WTC11 (cell line): ENCODE measurements at regions not wholly inside any gene's neighbourhood (a gene's known extent, or its start where the extent isn't known, plus 50 kb on each side); places are given as distances from the start of the nearest gene placed in this dataset.

Experiments
- ATAC-seq: fragments of 200-7000 bp; cut with Tn5 transposase; 2 replicates; pipeline ENCODE4 v1.10.0; 2021; ENCODE audit warnings: mild to moderate bottlenecking, moderate library complexity
- CTCF ChIA-PET: fragments of 300-600 bp; sonication (Branson Sonifier 250); formaldehyde crosslinking; loops from one replicate; lab custom pipeline; 2021; ENCODE audit warnings: antibody characterized with exemption; lab: Charles Lee
- POLR2A ChIA-PET: fragments of 350-600 bp; sonication (Branson Sonifier 250); formaldehyde crosslinking; loops from one replicate; lab custom pipeline; 2021; ENCODE audit warnings: antibody characterized with exemption; lab: Charles Lee
- DNase-seq: peaks from one replicate; pipeline ENCODE4 v3.0.0; 2021; ENCODE audit warnings: low spot score
- H3K27ac Mint-ChIP-seq: 2 replicates; pipeline ENCODE4 v1.8.0; 2021; ENCODE audit warnings: mixed read lengths
- H3K27me3 Mint-ChIP-seq: 2 replicates; pipeline ENCODE4 v1.8.0; 2021; ENCODE audit warnings: low read depth, mild to moderate bottlenecking, moderate library complexity, mixed read lengths
- H3K36me3 Mint-ChIP-seq: 2 replicates; pipeline ENCODE4 v1.8.0; 2021; ENCODE audit warnings: mixed read lengths
- H3K4me1 Mint-ChIP-seq: 2 replicates; pipeline ENCODE4 v1.8.0; 2022; ENCODE audit warnings: mixed read lengths
- H3K4me3 Mint-ChIP-seq: 2 replicates; pipeline ENCODE4 v1.8.0; 2021; ENCODE audit warnings: mild to moderate bottlenecking, moderate library complexity, mixed read lengths
- H3K9me3 Mint-ChIP-seq: 2 replicates; pipeline ENCODE4 v1.8.0; 2021; ENCODE audit warnings: mixed read lengths
- CDX4 ChIP-seq: fragments of 250-450 bp; sonication (Bioruptor Pico); IDR thresholded peaks from 2 replicates; pipeline ENCODE4 v1.9.0; 2021; ENCODE audit warnings: moderate library complexity, mild to moderate bottlenecking, inconsistent platforms, borderline replicate concordance
- E2F5 ChIP-seq: sonication (generic); formaldehyde crosslinking; IDR thresholded peaks from 2 replicates; pipeline ENCODE4 v1.8.1; 2022; ENCODE audit warnings: mild to moderate bottlenecking, moderate library complexity, missing genetic modification reagents
- FOXP1 ChIP-seq: sonication (generic); formaldehyde crosslinking; IDR thresholded peaks from 2 replicates; pipeline ENCODE4 v1.8.0; 2022; ENCODE audit warnings: missing genetic modification reagents, mild to moderate bottlenecking, moderate library complexity, borderline replicate concordance
- GABPB1 ChIP-seq: sonication (generic); formaldehyde crosslinking; IDR thresholded peaks from 2 replicates; pipeline ENCODE4 v1.8.1; 2023; ENCODE audit warnings: mild to moderate bottlenecking, missing genetic modification reagents
- GRHL2 ChIP-seq: fragments of 250-450 bp; sonication (Bioruptor Pico); IDR thresholded peaks from 2 replicates; pipeline ENCODE4 v1.8.0; 2022; ENCODE audit warnings: mild to moderate bottlenecking, moderate library complexity; ENCODE audit not compliant: insufficient replicate concordance, severe bottlenecking
- HMGA2 ChIP-seq: fragments of 250-450 bp; sonication (Bioruptor Pico); IDR thresholded peaks from 2 replicates; pipeline ENCODE4 v1.4.0; 2021; ENCODE audit warnings: mild to moderate bottlenecking, moderate library complexity
- MAX ChIP-seq: sonication (generic); formaldehyde crosslinking; IDR thresholded peaks from 2 replicates; pipeline ENCODE4 v1.8.0; 2022; ENCODE audit warnings: mild to moderate bottlenecking, missing genetic modification reagents
- NFYB ChIP-seq: sonication (generic); formaldehyde crosslinking; conservative IDR thresholded peaks from 2 replicates; pipeline ENCODE4 v1.8.0; 2022; ENCODE audit warnings: low read depth, missing genetic modification reagents
- SMAD3 ChIP-seq: sonication (generic); formaldehyde crosslinking; IDR thresholded peaks from 2 replicates; pipeline ENCODE4 v1.8.0; 2022; ENCODE audit warnings: missing genetic modification reagents, mild to moderate bottlenecking, borderline replicate concordance
- SMAD4 ChIP-seq: sonication (generic); formaldehyde crosslinking; IDR thresholded peaks from 2 replicates; pipeline ENCODE4 v1.8.0; 2022; ENCODE audit warnings: mild to moderate bottlenecking, missing genetic modification reagents
- TEAD4 ChIP-seq: sonication (generic); formaldehyde crosslinking; IDR thresholded peaks from 2 replicates; pipeline ENCODE4 v1.8.0; 2022; ENCODE audit warnings: mild to moderate bottlenecking, missing genetic modification reagents
- TP53 ChIP-seq: sonication (generic); formaldehyde crosslinking; IDR thresholded peaks from 2 replicates; pipeline ENCODE4 v1.8.1; 2023; ENCODE audit warnings: mild to moderate bottlenecking, missing genetic modification reagents
- ZBTB43 ChIP-seq: sonication (generic); formaldehyde crosslinking; IDR thresholded peaks from 2 replicates; pipeline ENCODE4 v1.8.1; 2023; ENCODE audit warnings: mild to moderate bottlenecking, missing genetic modification reagents
- ZNF232 ChIP-seq: sonication (generic); formaldehyde crosslinking; IDR thresholded peaks from 2 replicates; pipeline ENCODE4 v1.8.0; 2022; ENCODE audit warnings: mild to moderate bottlenecking, missing genetic modification reagents
- ZNF263 ChIP-seq: sonication (generic); formaldehyde crosslinking; IDR thresholded peaks from 2 replicates; pipeline ENCODE4 v1.8.1; 2022; ENCODE audit warnings: low read depth, mild to moderate bottlenecking, moderate library complexity, missing genetic modification reagents
- ZNF396 ChIP-seq: fragments of 250-450 bp; sonication (Bioruptor Pico); IDR thresholded peaks from 2 replicates; pipeline ENCODE4 v1.8.0; 2021; ENCODE audit warnings: mild to moderate bottlenecking, moderate library complexity, borderline replicate concordance
- TF ChIP-seq, protein P1 (sequence below): fragments of 250-450 bp; sonication (Bioruptor Pico); IDR thresholded peaks from 2 replicates; pipeline ENCODE4 v1.9.0; 2021; ENCODE audit warnings: mild to moderate bottlenecking, borderline replicate concordance
- TF ChIP-seq, protein P2 (sequence below): sonication (generic); formaldehyde crosslinking; IDR thresholded peaks from 2 replicates; pipeline ENCODE4 v1.8.1; 2023; ENCODE audit warnings: mild to moderate bottlenecking, missing genetic modification reagents, borderline replicate concordance
- TF ChIP-seq, protein P3 (sequence below): sonication (generic); formaldehyde crosslinking; IDR thresholded peaks from 2 replicates; pipeline ENCODE4 v1.8.0; 2022; ENCODE audit warnings: mild to moderate bottlenecking, missing genetic modification reagents
- TF ChIP-seq, protein P4 (sequence below): fragments of 250-450 bp; sonication (Bioruptor Pico); conservative IDR thresholded peaks from 2 replicates; pipeline ENCODE4 v1.9.0; 2021; ENCODE audit warnings: mild to moderate bottlenecking

DNA sequence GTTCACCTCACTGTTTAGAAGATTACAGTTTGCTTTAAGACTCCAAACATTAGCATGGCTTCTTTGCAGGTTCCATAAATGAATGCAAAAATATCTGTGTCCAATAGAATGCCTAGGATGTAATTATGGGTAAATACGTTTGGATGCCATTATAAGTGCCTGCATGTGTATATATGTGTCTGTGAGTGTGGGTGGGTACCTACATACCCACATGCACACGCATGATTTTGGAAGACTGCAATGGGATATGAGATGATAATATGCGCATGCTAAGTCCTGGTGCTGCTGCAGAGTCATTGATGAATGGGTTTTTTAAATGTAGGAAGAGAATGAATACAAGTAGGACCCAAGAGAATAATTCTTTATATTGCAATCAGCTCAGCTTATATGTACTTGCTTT, 406.4 kb downstream of the ZSWIM6 start:
- Mint-ChIP-seq H3K4me3 (no peak overlapping the region), H3K36me3 (no peaks in the 10 kb centered on the region), H3K27me3 (peaks cover 2% of the 10 kb centered on the region; the same call in 1 of the 2 replicates), H3K27ac (no peak overlapping the region), H3K4me1 (peaks cover 24% of the 10 kb centered on the region)
- ChIA-PET POLR2A (no interaction called here), CTCF (no interaction called here)
- ATAC-seq: no peak
- TF ChIP-seq, protein P1, sequence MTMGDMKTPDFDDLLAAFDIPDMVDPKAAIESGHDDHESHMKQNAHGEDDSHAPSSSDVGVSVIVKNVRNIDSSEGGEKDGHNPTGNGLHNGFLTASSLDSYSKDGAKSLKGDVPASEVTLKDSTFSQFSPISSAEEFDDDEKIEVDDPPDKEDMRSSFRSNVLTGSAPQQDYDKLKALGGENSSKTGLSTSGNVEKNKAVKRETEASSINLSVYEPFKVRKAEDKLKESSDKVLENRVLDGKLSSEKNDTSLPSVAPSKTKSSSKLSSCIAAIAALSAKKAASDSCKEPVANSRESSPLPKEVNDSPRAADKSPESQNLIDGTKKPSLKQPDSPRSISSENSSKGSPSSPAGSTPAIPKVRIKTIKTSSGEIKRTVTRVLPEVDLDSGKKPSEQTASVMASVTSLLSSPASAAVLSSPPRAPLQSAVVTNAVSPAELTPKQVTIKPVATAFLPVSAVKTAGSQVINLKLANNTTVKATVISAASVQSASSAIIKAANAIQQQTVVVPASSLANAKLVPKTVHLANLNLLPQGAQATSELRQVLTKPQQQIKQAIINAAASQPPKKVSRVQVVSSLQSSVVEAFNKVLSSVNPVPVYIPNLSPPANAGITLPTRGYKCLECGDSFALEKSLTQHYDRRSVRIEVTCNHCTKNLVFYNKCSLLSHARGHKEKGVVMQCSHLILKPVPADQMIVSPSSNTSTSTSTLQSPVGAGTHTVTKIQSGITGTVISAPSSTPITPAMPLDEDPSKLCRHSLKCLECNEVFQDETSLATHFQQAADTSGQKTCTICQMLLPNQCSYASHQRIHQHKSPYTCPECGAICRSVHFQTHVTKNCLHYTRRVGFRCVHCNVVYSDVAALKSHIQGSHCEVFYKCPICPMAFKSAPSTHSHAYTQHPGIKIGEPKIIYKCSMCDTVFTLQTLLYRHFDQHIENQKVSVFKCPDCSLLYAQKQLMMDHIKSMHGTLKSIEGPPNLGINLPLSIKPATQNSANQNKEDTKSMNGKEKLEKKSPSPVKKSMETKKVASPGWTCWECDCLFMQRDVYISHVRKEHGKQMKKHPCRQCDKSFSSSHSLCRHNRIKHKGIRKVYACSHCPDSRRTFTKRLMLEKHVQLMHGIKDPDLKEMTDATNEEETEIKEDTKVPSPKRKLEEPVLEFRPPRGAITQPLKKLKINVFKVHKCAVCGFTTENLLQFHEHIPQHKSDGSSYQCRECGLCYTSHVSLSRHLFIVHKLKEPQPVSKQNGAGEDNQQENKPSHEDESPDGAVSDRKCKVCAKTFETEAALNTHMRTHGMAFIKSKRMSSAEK (CRISPR knock-in tag): no peak
- TF ChIP-seq, protein P2, sequence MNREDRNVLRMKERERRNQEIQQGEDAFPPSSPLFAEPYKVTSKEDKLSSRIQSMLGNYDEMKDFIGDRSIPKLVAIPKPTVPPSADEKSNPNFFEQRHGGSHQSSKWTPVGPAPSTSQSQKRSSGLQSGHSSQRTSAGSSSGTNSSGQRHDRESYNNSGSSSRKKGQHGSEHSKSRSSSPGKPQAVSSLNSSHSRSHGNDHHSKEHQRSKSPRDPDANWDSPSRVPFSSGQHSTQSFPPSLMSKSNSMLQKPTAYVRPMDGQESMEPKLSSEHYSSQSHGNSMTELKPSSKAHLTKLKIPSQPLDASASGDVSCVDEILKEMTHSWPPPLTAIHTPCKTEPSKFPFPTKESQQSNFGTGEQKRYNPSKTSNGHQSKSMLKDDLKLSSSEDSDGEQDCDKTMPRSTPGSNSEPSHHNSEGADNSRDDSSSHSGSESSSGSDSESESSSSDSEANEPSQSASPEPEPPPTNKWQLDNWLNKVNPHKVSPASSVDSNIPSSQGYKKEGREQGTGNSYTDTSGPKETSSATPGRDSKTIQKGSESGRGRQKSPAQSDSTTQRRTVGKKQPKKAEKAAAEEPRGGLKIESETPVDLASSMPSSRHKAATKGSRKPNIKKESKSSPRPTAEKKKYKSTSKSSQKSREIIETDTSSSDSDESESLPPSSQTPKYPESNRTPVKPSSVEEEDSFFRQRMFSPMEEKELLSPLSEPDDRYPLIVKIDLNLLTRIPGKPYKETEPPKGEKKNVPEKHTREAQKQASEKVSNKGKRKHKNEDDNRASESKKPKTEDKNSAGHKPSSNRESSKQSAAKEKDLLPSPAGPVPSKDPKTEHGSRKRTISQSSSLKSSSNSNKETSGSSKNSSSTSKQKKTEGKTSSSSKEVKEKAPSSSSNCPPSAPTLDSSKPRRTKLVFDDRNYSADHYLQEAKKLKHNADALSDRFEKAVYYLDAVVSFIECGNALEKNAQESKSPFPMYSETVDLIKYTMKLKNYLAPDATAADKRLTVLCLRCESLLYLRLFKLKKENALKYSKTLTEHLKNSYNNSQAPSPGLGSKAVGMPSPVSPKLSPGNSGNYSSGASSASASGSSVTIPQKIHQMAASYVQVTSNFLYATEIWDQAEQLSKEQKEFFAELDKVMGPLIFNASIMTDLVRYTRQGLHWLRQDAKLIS: no peak
- no peak for TF ChIP-seq ZNF232 (CRISPR knock-in tag)
- no peak for TF ChIP-seq NFYB (CRISPR knock-in tag)
- TF ChIP-seq ZBTB43 (CRISPR knock-in tag): no peak
- TF ChIP-seq SMAD4 (CRISPR knock-in tag): no peak
- TF ChIP-seq GABPB1 (CRISPR knock-in tag): no peak
- TF ChIP-seq ZNF263 (CRISPR knock-in tag): no peak
- TF ChIP-seq GRHL2 (CRISPR knock-in tag): no peak
- no peak for TF ChIP-seq TP53
- TF ChIP-seq, protein P3, sequence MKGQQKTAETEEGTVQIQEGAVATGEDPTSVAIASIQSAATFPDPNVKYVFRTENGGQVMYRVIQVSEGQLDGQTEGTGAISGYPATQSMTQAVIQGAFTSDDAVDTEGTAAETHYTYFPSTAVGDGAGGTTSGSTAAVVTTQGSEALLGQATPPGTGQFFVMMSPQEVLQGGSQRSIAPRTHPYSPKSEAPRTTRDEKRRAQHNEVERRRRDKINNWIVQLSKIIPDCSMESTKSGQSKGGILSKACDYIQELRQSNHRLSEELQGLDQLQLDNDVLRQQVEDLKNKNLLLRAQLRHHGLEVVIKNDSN: no peak
- no peak for TF ChIP-seq MAX (CRISPR knock-in tag)
- no peak for TF ChIP-seq E2F5 (CRISPR knock-in tag)
- TF ChIP-seq, protein P4, sequence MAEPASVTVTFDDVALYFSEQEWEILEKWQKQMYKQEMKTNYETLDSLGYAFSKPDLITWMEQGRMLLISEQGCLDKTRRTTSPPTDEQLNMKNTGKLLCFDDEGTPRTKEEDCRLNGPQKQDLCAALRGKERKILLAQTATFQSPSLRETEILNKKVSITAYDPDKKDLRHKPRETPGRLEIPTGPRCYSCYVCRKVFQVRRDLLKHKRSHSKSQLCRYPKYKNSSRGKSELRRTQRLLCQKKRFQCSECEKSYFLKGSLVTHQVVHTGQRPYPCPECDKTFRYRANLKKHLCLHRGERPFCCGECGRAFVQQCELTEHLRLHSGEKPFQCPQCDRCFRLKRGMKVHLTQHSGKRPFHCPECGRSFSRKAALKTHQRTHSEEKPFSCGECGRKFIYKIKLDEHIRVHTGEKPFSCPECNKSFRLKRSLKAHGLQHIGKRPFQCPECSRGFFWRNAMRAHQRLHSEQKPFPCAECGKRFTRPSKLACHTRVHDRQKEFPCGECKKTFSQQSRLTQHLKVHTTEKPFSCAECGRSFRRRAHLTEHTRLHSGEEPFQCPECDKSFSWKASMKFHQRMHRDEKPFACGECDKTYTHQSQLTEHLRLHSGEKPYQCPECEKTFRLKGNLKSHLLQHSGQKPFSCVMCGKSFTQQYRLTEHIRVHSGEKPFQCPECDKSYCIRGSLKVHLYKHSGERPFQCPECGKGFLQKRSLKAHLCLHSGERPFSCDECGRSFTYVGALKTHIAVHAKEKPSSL (CRISPR knock-in tag): no peak
- no peak for TF ChIP-seq ZNF396
- TF ChIP-seq HMGA2: no peak
- TF ChIP-seq CDX4: no peak
- TF ChIP-seq FOXP1 (CRISPR knock-in tag): no peak
- TF ChIP-seq SMAD3: no peak
- TF ChIP-seq TEAD4 (CRISPR knock-in tag): no peak
- TF ChIP-seq, all 79 proteins: peak for 0
- no peak for DNase-seq
- H3K9me3 Mint-ChIP-seq: no peaks in the 10 kb centered on the region
